ENCODE measurements at regions not wholly inside any gene's neighbourhood (a gene's known extent, or its start where the extent isn't known, plus 50 kb on each side); places are given as distances from the start of the nearest gene placed in this dataset.

GRCh38 chr3:24881239-24881638, 386.6 kb upstream of the THRB start:
- 87 to 88% methylated on average over 2 of the region's 2 CpGs for WGBS, 2 donors

DNA sequence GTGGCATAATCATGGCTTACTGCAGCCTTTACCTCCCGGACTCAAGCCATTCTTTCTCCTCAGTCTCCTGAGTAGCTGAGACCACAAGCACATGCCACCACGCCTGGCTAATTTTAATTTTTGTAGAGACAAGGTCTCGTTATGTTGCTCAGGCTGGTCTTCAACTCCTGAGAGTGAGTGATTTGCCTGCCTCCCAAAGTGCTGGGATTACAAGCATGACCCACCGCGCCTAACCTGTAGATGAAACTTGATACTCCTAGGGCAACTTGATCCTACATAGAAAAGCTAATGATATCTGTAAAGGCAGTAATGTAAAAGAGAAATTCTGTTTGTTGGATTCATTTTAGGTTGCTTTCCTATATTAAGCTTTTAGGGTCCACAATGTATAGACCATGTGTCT, 391.9 kb upstream of the THRB start:
- Histone ChIP-seq H3K9me3 (no peaks in the 10 kb centered on the region), H3K27ac (no peak overlapping the region), H3K4me1 (no peaks in the 10 kb centered on the region), H3K27me3 (no peaks in the 10 kb centered on the region), H3K36me3 (ENCODE audit: low read depth, missing control alignments) (no peaks in the 10 kb centered on the region), H3K4me3 (no peak overlapping the region)
- DNase-seq: no peak
- intact Hi-C loops (cut with DNase I; ENCODE audit: low total_unique reads): no loop called here
- TF ChIP-seq POLR2A (IDR thresholded peaks at IDR 0.05): no peak
- TF ChIP-seq, protein P1, sequence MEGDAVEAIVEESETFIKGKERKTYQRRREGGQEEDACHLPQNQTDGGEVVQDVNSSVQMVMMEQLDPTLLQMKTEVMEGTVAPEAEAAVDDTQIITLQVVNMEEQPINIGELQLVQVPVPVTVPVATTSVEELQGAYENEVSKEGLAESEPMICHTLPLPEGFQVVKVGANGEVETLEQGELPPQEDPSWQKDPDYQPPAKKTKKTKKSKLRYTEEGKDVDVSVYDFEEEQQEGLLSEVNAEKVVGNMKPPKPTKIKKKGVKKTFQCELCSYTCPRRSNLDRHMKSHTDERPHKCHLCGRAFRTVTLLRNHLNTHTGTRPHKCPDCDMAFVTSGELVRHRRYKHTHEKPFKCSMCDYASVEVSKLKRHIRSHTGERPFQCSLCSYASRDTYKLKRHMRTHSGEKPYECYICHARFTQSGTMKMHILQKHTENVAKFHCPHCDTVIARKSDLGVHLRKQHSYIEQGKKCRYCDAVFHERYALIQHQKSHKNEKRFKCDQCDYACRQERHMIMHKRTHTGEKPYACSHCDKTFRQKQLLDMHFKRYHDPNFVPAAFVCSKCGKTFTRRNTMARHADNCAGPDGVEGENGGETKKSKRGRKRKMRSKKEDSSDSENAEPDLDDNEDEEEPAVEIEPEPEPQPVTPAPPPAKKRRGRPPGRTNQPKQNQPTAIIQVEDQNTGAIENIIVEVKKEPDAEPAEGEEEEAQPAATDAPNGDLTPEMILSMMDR (IDR thresholded peaks at IDR 0.05): no peak
- 80 to 81% methylated on average over 5 of the region's 5 CpGs for WGBS, 2 donors

More at GRCh38 chr3:24881239-24881638, 386.6 kb upstream of the THRB start:
- H3K27me3 ChIP-seq: no peaks in the 10 kb centered on the region
- no peaks in the 10 kb centered on the region for H3K9me3 ChIP-seq
- no peak overlapping the region for H3K4me3 ChIP-seq
- no peaks in the 10 kb centered on the region for H3K4me1 ChIP-seq
- H3K36me3 ChIP-seq (ENCODE audit: low read depth, missing control alignments): no peaks in the 10 kb centered on the region
- no peak overlapping the region for H3K27ac ChIP-seq
- no peak for TF ChIP-seq POLR2A (IDR thresholded peaks at IDR 0.05)
- TF ChIP-seq, protein P1 (IDR thresholded peaks at IDR 0.05): no peak
- no peak for DNase-seq
- intact Hi-C loops (cut with DNase I; ENCODE audit: low total_unique reads): no loop called here

DNA sequence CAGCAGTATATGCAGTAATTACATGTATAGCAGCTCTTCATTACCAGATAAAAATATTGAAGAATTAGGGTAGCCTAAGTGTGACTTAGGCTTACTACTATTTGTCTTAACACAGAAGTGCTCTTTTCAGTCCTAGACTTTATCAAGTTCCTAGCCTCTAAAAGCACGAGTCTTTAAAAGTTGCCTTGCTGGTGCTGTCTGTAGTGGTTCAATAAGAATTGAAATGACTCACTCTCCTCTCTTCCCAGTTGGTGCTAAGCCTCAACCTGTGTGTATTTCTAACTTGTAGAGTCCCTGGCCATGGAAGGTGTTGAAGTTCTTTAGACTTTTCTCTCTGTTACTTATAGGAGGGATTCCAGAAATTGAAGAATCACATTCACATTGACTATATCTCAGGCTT, 395.4 kb upstream of the THRB start:
- no peak overlapping the region for H3K4me3 ChIP-seq
- no peaks in the 10 kb centered on the region for H3K9me3 ChIP-seq
- H3K27ac ChIP-seq: no peak overlapping the region
- no peaks in the 10 kb centered on the region for H3K36me3 ChIP-seq (ENCODE audit: low read depth, missing control alignments)
- no peaks in the 10 kb centered on the region for H3K4me1 ChIP-seq
- intact Hi-C loops (cut with DNase I; ENCODE audit: low total_unique reads): no loop called here
- no peak for TF ChIP-seq POLR2A (IDR thresholded peaks at IDR 0.05)
- TF ChIP-seq, protein P1 (IDR thresholded peaks at IDR 0.05): no peak
- no peak for DNase-seq
- H3K27me3 ChIP-seq: no peaks in the 10 kb centered on the region
- WGBS, 2 donors: 71 to 79% methylated on average over 1 of the region's 1 CpG

DNA sequence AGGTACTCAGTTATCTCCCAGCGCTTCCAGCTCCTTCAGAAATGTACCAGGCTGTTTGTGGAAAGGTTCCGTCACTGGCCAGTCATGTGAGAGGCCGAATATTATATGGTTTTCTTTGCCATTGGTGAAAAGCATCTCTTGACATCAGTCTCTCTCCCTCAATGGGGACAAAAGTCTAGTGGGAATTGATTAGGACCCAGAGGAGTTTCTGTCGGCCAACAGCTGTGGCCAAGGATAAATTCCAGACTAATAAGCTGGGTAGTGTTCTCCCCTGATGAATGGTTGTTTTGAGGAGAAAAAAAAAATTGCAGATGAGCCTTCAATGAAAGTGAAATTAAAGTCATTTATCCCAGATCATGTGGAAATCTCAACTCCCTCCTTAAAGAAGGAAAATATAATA, 404.7 kb upstream of the THRB start:
- WGBS, 2 donors: 58 to 77% methylated on average over 4 of the region's 4 CpGs
- no peak for DNase-seq
- intact Hi-C loops (cut with DNase I; ENCODE audit: low total_unique reads): no loop called here

More for the DNA sequence above, 404.7 kb upstream of the THRB start:
- Histone ChIP-seq H3K27me3 (no peaks in the 10 kb centered on the region), H3K9me3 (no peaks in the 10 kb centered on the region), H3K4me3 (no peak overlapping the region), H3K36me3 (ENCODE audit: low read depth, missing control alignments) (no peaks in the 10 kb centered on the region), H3K4me1 (no peaks in the 10 kb centered on the region), H3K27ac (no peak overlapping the region)
- TF ChIP-seq POLR2A (IDR thresholded peaks at IDR 0.05): no peak
- TF ChIP-seq, protein P1 (IDR thresholded peaks at IDR 0.05): no peak

Measured in testis (tissue), 2 donors.